ENCODE measurements at regions not wholly inside any gene's neighbourhood (a gene's known extent, or its start where the extent isn't known, plus 50 kb on each side); places are given as distances from the start of the nearest gene placed in this dataset.

DNA sequence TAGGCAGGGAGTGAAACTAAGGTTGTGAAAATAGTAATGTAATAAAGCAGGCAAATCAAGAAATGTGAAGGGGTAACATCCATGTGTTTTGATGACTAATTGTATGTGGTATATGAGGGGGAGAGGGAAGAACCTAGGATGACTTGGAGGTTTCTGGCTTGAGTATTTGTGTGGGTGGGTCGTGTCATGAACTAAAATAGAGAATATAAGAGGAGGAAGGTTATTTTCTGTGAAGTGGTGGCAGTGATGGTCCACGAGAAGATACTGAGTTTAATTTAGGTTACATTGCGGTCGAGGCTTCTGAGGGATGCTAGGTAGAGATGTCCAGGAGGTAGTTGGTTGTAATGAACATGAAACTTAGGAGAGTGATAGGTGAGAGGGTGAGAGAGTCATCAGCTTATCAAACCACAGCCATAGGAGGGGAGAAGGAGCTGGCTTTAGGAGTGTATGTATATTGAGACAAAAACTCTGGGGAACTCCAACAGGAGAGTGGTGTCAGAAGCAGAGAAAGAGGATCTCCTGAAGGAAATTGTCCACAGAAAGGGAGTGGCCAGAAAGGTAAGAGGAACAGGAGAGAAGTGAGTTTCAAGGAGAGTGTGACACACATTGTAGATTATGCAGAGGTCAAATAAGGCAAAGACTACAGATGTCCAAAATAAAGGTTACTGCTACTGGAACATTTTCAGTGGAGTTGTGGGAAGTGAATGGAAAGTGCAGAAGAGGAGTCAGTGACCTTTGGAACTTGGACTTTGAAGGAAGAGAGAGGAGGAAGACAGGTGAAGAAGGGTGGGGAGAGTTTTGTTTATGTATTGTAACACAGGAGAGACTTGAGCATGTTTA is 89.0 kb upstream of the MACF1 start:
- ATAC-seq (no peak), DNase-seq (no peak)
- H3K4me1 Mint-ChIP-seq: no peaks in the 10 kb centered on the region
- CTCF ChIA-PET: no interaction called here
- no peaks in the 10 kb centered on the region for H3K36me3 Mint-ChIP-seq
- no peak overlapping the region for H3K27ac Mint-ChIP-seq
- H3K4me3 Mint-ChIP-seq: no peak overlapping the region
- no peaks in the 10 kb centered on the region for H3K9me3 Mint-ChIP-seq (ENCODE audit: low read depth)
- no peaks in the 10 kb centered on the region for H3K27me3 Mint-ChIP-seq

DNA sequence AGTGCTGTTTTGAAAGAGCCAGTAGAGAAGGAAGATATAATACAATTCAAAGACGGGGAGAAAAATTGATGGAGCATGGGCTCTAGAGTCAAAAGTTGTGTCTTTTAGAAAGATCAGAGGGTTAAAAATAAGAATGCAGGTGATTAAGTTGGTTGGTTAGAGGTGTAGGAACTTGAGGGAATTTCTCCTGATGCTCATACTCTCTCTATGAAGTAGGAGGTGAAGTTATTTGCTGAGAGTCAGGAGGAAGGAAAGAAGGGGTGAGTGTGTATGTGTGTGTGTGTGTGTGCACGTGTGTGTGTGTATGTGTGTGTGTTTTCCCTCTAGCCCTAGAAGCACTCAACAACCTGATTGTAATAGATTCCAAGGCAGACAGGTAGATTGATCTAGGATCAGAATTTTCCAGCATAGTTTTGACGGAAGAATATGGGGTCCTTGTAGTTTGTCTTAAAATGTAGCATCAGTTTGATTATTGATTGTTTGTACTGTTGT is 88.3 kb upstream of the MACF1 start:
- no peaks in the 10 kb centered on the region for H3K9me3 Mint-ChIP-seq (ENCODE audit: low read depth)
- DNase-seq: no peak
- CTCF ChIA-PET: no interaction called here
- no peaks in the 10 kb centered on the region for H3K27me3 Mint-ChIP-seq
- H3K36me3 Mint-ChIP-seq: no peaks in the 10 kb centered on the region
- no peak overlapping the region for H3K27ac Mint-ChIP-seq
- H3K4me1 Mint-ChIP-seq: no peaks in the 10 kb centered on the region
- H3K4me3 Mint-ChIP-seq: no peak overlapping the region
- ATAC-seq: no peak

DNA sequence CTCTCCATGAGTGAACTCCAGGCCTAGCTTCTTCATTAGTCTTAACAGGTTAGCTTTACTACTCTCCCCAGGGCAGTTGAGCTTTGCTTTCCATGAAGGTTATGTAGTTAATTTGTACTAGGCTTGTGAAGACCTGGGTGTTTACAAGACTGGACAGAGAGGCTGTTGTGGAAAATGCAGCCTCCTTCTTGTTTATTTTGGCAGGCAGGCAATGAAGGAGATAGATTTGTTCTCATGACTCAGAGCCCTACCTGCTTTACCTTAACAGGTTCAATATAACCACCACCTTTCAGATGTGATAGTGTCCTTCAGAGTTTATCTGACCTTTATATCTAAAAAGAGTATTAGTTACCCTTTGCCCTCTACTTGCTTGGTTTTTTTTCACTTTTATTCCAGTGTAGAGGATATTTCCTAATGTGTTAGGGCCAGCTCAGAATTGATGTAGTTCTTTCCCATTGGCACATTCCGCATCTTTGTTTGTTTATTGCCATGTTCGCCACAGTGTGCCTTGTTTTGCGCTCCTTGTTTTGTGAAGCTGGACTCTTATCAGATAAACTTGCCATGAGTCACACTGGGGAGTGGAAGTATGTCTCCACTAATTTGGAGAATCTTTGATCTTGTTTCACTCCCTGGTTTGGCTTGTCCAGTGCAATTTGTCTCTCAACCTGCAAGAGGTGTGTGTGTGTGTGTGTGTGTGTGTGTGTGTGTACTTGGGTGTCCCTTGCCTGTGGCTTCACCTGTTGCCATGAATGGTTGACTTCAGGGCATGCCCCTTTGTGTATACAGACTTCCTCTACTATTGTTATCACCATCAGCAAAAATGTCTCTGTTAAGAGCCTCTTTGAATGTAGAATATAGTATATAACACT is 87.4 kb upstream of the MACF1 start:
- CTCF ChIA-PET: interaction anchor here (1.2 kb wide), 1 partner anchor 14 kb away, joined by 5 read pairs; no protein-coding TSS in a partner anchor
- Mint-ChIP-seq H3K4me3 (no peak overlapping the region), H3K9me3 (ENCODE audit: low read depth) (no peaks in the 10 kb centered on the region), H3K27me3 (no peaks in the 10 kb centered on the region), H3K36me3 (no peaks in the 10 kb centered on the region), H3K27ac (no peak overlapping the region), H3K4me1 (no peaks in the 10 kb centered on the region)
- ATAC-seq (no peak), DNase-seq (no peak)

DNA sequence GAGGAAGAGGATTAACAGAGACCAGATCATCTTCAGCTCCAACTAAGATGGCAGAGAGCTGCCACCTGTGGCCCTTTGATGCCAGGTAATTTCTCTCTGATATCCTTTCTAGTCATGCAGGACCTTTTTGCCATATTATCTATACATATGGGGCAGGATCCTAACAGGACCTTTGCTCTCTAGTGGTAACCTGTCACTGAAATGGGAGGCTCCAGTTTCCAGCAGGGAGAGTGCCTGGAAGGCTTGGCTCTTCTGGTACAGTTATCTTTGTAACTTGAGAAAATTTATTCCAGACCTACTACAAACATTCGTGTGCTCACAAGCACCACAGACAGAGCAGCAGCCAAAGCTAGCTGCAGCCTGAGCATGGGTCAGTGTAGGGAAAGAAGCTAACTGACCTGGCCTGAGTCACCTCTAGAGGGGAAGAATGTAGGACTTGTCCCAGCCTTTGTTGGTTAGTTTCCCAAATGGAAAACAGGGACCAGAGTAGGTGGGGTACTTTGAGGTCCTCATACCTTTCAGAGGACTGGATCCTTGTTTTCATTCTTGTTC is 86.5 kb upstream of the MACF1 start:
- CTCF ChIA-PET: interaction anchor here (0.8 to 1.2 kb wide), 2 partner anchors 9 to 13 kb away, joined by 3 to 5 read pairs; no protein-coding TSS in a partner anchor

DNA sequence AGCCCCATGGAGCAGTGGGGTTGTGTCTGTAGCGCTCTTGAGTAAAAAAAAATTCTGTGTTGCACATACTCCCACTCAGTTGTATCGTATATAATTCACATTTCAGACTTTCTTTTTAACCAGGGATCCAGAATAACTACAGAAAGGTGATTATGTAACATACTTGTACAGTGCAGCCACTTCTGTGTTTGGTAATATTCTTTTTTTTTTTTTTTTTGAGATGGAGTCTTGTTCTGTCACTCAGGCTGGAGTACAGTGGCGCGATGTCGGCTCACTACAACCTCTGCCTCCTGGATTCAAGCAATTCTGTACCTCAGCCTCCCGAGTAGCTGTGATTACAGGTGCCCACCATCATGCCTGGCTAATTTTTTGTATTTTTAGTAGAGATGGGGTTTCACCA is 82.4 kb upstream of the MACF1 start:
- CTCF ChIA-PET: interaction anchor here (0.7 to 2.1 kb wide), 3 partner anchors 19 to 69 kb away, joined by 3 to 5 read pairs (median 4); no protein-coding TSS in a partner anchor
- no peak overlapping the region for H3K27ac Mint-ChIP-seq

More for the DNA sequence above, 86.5 kb upstream of the MACF1 start:
- no peak for ATAC-seq
- DNase-seq: no peak
- Mint-ChIP-seq H3K27me3 (no peaks in the 10 kb centered on the region), H3K36me3 (no peaks in the 10 kb centered on the region), H3K9me3 (ENCODE audit: low read depth) (no peaks in the 10 kb centered on the region), H3K4me3 (no peak overlapping the region), H3K4me1 (no peaks in the 10 kb centered on the region), H3K27ac (no peak overlapping the region)

DNA sequence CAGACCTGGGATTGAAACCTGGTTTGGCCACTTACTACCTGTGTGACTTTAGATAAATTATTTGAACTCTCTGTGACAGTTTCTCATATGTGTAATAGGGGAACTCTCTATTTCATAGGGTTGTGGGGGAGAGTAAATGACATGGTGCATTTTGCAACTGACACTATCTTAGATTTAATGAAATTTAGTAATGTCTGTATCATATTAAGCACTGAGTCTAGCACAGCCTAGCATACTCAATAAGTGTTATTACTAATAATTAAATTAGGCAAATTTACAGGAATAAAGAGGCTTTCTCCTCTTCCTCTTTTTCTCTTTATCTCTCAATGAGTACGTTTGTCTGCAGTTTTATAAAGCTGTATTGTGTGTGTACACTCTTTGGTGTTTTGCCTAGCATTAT is 80.2 kb upstream of the MACF1 start:
- H3K9me3 Mint-ChIP-seq (ENCODE audit: low read depth): no peaks in the 10 kb centered on the region
- H3K27ac Mint-ChIP-seq: no peak overlapping the region
- CTCF ChIA-PET: interaction anchor here (2.1 kb wide), 1 partner anchor 26 kb away, joined by 4 read pairs; no protein-coding TSS in a partner anchor
- H3K4me3 Mint-ChIP-seq: no peak overlapping the region
- H3K4me1 Mint-ChIP-seq: no peaks in the 10 kb centered on the region
- ATAC-seq (no peak), DNase-seq (no peak)
- H3K36me3 Mint-ChIP-seq: no peaks in the 10 kb centered on the region
- H3K27me3 Mint-ChIP-seq: no peaks in the 10 kb centered on the region

More for the DNA sequence above, 82.4 kb upstream of the MACF1 start:
- no peak for DNase-seq
- Mint-ChIP-seq H3K27me3 (no peaks in the 10 kb centered on the region), H3K36me3 (no peaks in the 10 kb centered on the region), H3K4me3 (no peak overlapping the region), H3K9me3 (ENCODE audit: low read depth) (no peaks in the 10 kb centered on the region), H3K4me1 (no peaks in the 10 kb centered on the region)
- ATAC-seq: no peak

DNA sequence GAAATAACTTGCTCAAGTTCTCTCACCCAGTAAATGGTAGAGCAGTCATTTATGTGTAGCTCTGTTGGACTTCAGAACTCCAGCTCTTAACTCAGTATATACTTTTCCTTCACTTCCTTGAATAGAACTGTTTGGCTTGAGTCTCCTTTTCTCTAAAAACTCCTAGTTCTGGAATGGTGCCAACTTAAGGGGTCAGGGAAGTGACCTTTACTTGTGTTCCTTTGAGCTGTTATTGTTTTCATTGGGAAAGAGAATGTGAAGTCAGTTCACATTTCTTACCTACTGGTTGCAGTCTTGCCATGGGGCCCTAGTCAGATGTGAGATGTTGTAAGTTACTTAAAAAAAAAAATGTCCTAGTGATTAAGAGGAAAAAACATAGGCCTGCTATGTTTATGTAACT is 77.0 kb upstream of the MACF1 start:
- Mint-ChIP-seq H3K9me3 (ENCODE audit: low read depth) (no peaks in the 10 kb centered on the region), H3K4me1 (no peaks in the 10 kb centered on the region), H3K36me3 (no peaks in the 10 kb centered on the region), H3K27ac (no peak overlapping the region), H3K4me3 (no peak overlapping the region), H3K27me3 (peaks cover 3% of the 10 kb centered on the region)
- CTCF ChIA-PET: no interaction called here
- no peak for ATAC-seq
- DNase-seq: no peak

DNA sequence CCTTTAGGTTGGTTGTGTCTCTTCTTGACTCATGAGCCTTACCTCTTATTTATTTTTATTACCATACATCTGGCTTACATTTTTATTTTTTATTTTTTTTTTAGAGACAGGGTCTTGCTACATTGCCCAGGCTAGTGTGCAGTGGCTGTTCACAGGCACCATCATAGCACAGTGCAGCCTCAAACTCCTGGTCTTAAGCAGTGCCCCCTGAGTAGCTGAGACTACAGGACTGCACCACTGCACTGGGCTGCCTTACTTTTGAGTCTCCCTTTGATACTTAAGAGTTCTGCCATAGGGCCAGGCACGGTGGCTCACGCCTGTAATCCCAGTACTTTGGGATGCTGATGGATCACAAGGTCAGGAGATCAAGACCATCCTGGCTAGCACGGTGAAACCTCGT is 76.4 kb upstream of the MACF1 start:
- CTCF ChIA-PET: no interaction called here

DNA sequence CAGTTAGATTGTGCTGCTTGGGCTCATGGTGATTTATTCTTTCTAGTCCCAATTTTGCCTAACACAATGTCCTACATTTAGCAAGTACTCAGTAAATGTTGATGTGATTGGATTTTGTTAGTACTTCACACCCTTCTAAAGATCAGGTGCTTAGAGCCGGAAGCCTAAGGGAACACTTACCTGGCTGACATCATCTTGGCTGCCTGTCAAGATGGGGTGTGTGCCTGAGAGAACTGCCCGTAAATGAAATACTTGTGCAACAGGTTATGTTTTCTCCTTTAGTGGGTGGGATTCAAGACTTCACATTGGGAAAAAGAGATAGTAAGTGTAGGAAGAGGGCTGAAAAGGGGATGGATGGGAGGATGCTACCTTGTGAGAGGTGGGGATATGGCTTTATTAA is 75.5 kb upstream of the MACF1 start:
- Mint-ChIP-seq H3K4me1 (no peaks in the 10 kb centered on the region), H3K4me3 (no peak overlapping the region), H3K9me3 (ENCODE audit: low read depth) (no peaks in the 10 kb centered on the region), H3K36me3 (no peaks in the 10 kb centered on the region), H3K27me3 (peaks cover 3% of the 10 kb centered on the region), H3K27ac (no peak overlapping the region)
- DNase-seq (no peak), ATAC-seq (no peak)
- CTCF ChIA-PET: no interaction called here

More for the DNA sequence above, 76.4 kb upstream of the MACF1 start:
- H3K27me3 Mint-ChIP-seq: peaks cover 3% of the 10 kb centered on the region
- DNase-seq (no peak), ATAC-seq (no peak)
- no peaks in the 10 kb centered on the region for H3K9me3 Mint-ChIP-seq (ENCODE audit: low read depth)
- no peaks in the 10 kb centered on the region for H3K4me1 Mint-ChIP-seq
- H3K4me3 Mint-ChIP-seq: no peak overlapping the region
- H3K36me3 Mint-ChIP-seq: no peaks in the 10 kb centered on the region
- no peak overlapping the region for H3K27ac Mint-ChIP-seq

DNA sequence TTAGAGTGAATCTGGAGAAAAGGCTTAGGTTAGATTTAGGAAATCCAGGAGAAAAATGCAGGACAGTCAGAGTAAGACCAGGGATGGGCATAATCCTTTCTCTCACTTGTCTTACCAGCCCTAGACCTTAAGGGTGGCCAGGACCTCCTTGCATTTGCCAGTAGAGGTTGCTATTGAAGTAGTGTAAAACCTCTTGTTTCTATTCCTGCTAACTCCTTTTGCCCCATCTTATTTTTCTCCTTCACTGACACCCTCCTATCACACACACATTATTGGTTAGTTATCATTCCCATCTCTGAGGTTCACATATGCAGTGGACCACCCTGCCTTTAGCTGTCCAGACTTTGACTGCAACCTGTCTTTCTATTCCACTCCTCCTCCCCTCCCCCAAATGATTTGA is 75.0 kb upstream of the MACF1 start:
- ATAC-seq (no peak), DNase-seq (no peak)
- H3K4me3 Mint-ChIP-seq: no peak overlapping the region
- no peaks in the 10 kb centered on the region for H3K36me3 Mint-ChIP-seq
- H3K4me1 Mint-ChIP-seq: no peaks in the 10 kb centered on the region
- peaks cover 3% of the 10 kb centered on the region for H3K27me3 Mint-ChIP-seq
- H3K27ac Mint-ChIP-seq: no peak overlapping the region
- no peaks in the 10 kb centered on the region for H3K9me3 Mint-ChIP-seq (ENCODE audit: low read depth)
- CTCF ChIA-PET: no interaction called here

DNA sequence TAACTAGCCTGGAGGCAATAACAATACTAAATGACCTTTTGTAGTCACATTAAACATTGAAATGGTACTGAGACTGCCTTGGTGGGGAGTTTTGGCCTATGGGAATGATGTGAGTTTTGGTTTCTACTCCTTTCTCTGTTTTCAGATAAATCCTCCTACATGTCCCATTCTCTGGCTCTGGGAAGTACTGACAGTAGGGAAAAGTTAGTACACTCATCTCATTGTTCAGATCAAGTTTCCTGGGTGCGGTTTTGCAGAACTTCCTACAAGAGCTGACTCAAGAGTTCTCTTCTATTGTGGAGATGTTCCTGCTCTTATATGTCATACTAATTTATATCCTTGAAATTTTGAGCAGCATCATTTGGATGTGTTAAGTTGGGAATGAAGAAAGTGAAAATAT is 74.2 kb upstream of the MACF1 start:
- H3K4me3 Mint-ChIP-seq: no peak overlapping the region
- DNase-seq (no peak), ATAC-seq (no peak)
- peaks cover 3% of the 10 kb centered on the region for H3K4me1 Mint-ChIP-seq
- CTCF ChIA-PET: interaction anchor here (1.0 kb wide), 1 partner anchor 13 kb away, joined by 5 read pairs; no protein-coding TSS in a partner anchor
- H3K27me3 Mint-ChIP-seq: peaks cover 3% of the 10 kb centered on the region
- H3K36me3 Mint-ChIP-seq: no peaks in the 10 kb centered on the region
- no peak overlapping the region for H3K27ac Mint-ChIP-seq
- H3K9me3 Mint-ChIP-seq (ENCODE audit: low read depth): no peaks in the 10 kb centered on the region

DNA sequence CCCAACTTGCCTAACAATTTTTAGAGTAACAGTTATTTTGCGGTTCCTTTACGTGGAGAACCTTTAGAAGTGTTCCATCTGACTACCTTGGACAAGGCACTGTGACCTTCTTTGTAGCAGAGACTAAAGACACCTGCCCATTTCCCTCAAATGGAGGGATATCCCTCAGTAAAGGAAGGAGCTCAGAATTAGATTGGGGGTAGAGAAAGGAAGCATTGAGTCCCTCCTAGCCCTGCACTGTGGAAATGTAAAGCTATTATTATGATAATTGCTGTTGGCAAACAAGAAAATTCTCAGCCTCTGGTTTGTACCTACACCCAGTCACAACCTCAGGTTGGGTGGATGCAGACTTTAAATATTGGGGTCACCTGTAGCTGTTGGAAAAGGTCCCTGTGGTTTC is 72.6 kb upstream of the MACF1 start:
- CTCF ChIA-PET: interaction anchor here (0.9 to 1.0 kb wide), 2 partner anchors 59 to 408 kb away, joined by 3 read pairs; no protein-coding TSS in a partner anchor
- H3K4me3 Mint-ChIP-seq: no peak overlapping the region
- no peaks in the 10 kb centered on the region for H3K36me3 Mint-ChIP-seq
- H3K9me3 Mint-ChIP-seq (ENCODE audit: low read depth): no peaks in the 10 kb centered on the region
- H3K4me1 Mint-ChIP-seq: peaks cover 3% of the 10 kb centered on the region
- no peak for ATAC-seq
- no peak for DNase-seq
- H3K27me3 Mint-ChIP-seq: peaks cover 3% of the 10 kb centered on the region
- no peak overlapping the region for H3K27ac Mint-ChIP-seq

Measured in activated CD8-positive, alpha-beta memory T cell treated with anti-CD3 and anti-CD28 coated beads, Interleukin-2, amount 10 ng/mL, durations not matched to agents 7 days and 5 days (primary cell).